HepG2 (cell line): ENCODE measurements at regions not wholly inside any gene's neighbourhood (a gene's known extent, or its start where the extent isn't known, plus 50 kb on each side); places are given as distances from the start of the nearest gene placed in this dataset.

ENCODE experiments used
- ATAD3A ChIP-seq: sonication (generic); formaldehyde crosslinking; IDR thresholded peaks from 2 replicates; pipeline ENCODE4 v1.4.0; 2020; ENCODE audit warnings: missing genetic modification reagents
- HNRNPH1 ChIP-seq: fragments of 200-400 bp; formaldehyde crosslinking; optimal IDR thresholded peaks from 2 replicates; pipeline ENCODE3; 2017; ENCODE audit warnings: mild to moderate bottlenecking, low read depth, low read length
- KIAA2018 ChIP-seq: sonication (generic); formaldehyde crosslinking; IDR thresholded peaks from 2 replicates; pipeline ENCODE4 v1.5.0; 2020; ENCODE audit warnings: mild to moderate bottlenecking, missing genetic modification reagents, borderline replicate concordance
- MTA1 ChIP-seq: sonication (generic); formaldehyde crosslinking; IDR thresholded peaks from 2 replicates; pipeline ENCODE4 v1.4.0; 2020; ENCODE audit warnings: missing genetic modification reagents, mild to moderate bottlenecking, borderline replicate concordance
- PHB2 ChIP-seq: fragments of 450-650 bp; IDR thresholded peaks from 2 replicates; pipeline ENCODE4 v1.6.1; 2018; ENCODE audit not compliant: partially characterized antibody
- PITX1 ChIP-seq: sonication (generic); formaldehyde crosslinking; IDR thresholded peaks from 2 replicates; pipeline ENCODE4 v1.5.1; 2020; ENCODE audit warnings: mild to moderate bottlenecking, missing genetic modification reagents
- PLSCR1 ChIP-seq: sonication (generic); formaldehyde crosslinking; IDR thresholded peaks from 2 replicates; pipeline ENCODE4 v1.5.0; 2020; ENCODE audit warnings: missing genetic modification reagents, mild to moderate bottlenecking, borderline replicate concordance
- RARG ChIP-seq: sonication (generic); formaldehyde crosslinking; IDR thresholded peaks from 2 replicates; pipeline ENCODE4 v1.4.0; 2020; ENCODE audit warnings: low read depth, mild to moderate bottlenecking, missing genetic modification reagents
- SIN3B ChIP-seq: fragments of 150-350 bp; IDR thresholded peaks from 2 replicates; pipeline ENCODE4 v1.6.1; 2014; ENCODE audit warnings: low read length
- TAF15 ChIP-seq: fragments of 200-400 bp; formaldehyde crosslinking; IDR thresholded peaks from one replicate; pipeline ENCODE4 v1.6.1; 2018; ENCODE audit warnings: mild to moderate bottlenecking, low read depth, low read length; ENCODE audit not compliant: poor library complexity, severe bottlenecking
- ZBTB34 ChIP-seq: sonication (generic); formaldehyde crosslinking; IDR thresholded peaks from 2 replicates; pipeline ENCODE4 v1.8.0; 2022; ENCODE audit warnings: mild to moderate bottlenecking, missing genetic modification reagents
- ZFP62 ChIP-seq: sonication (generic); formaldehyde crosslinking; IDR thresholded peaks from 2 replicates; pipeline ENCODE4 v1.4.0; 2020; ENCODE audit warnings: missing genetic modification reagents
- ZMAT3 ChIP-seq: sonication (generic); formaldehyde crosslinking; conservative IDR thresholded peaks from 2 replicates; pipeline ENCODE4 v1.7.0; 2021; ENCODE audit warnings: missing genetic modification reagents
- ZNF256 ChIP-seq: sonication (generic); formaldehyde crosslinking; conservative IDR thresholded peaks from 2 replicates; pipeline ENCODE4 v1.4.0; 2020; ENCODE audit warnings: missing genetic modification reagents
- ZNF317 ChIP-seq: sonication (generic); formaldehyde crosslinking; IDR thresholded peaks from 2 replicates; pipeline ENCODE4 v1.5.0; 2020; ENCODE audit warnings: mild to moderate bottlenecking, missing genetic modification reagents
- ZNF367 ChIP-seq: sonication (generic); formaldehyde crosslinking; IDR thresholded peaks from 2 replicates; pipeline ENCODE4 v1.4.0; 2020; ENCODE audit warnings: missing genetic modification reagents, borderline replicate concordance
- ZNF446 ChIP-seq: sonication (generic); formaldehyde crosslinking; IDR thresholded peaks from 2 replicates; pipeline ENCODE4 v1.5.0; 2020; ENCODE audit warnings: mild to moderate bottlenecking, missing genetic modification reagents
- ZNF501 ChIP-seq: sonication (generic); formaldehyde crosslinking; IDR thresholded peaks from 2 replicates; pipeline ENCODE4 v1.5.1; 2020; ENCODE audit warnings: mild to moderate bottlenecking, moderate library complexity, missing genetic modification reagents
- ZNF556 ChIP-seq: sonication (generic); formaldehyde crosslinking; IDR thresholded peaks from 2 replicates; pipeline ENCODE4 v1.4.0; 2020; ENCODE audit warnings: mild to moderate bottlenecking, missing genetic modification reagents, borderline replicate concordance

GRCh38 chr16:86664522-86665318, 86.4 kb downstream of the FOXL1 start (continued):
- TF ChIP-seq ZBTB34 (CRISPR knock-in tag) = no peak
- TF ChIP-seq ZMAT3 (CRISPR knock-in tag) = no peak
- TF ChIP-seq ATAD3A (CRISPR knock-in tag) = no peak
- no peak for TF ChIP-seq PITX1 (CRISPR knock-in tag)
- no peak for TF ChIP-seq MTA1 (CRISPR knock-in tag)
- TF ChIP-seq ZNF256 (CRISPR knock-in tag) = no peak
- no peak for TF ChIP-seq PHB2
- TF ChIP-seq TAF15 = no peak
- no peak for TF ChIP-seq SIN3B
- no peak for TF ChIP-seq ZFP62 (CRISPR knock-in tag)
- TF ChIP-seq KIAA2018 (CRISPR knock-in tag) = no peak
- no peak for TF ChIP-seq PLSCR1 (CRISPR knock-in tag)
- TF ChIP-seq ZNF446 (CRISPR knock-in tag) = no peak
- no peak for TF ChIP-seq ZNF367
- no peak for TF ChIP-seq ZNF501 (CRISPR knock-in tag)
- TF ChIP-seq ZNF556 = no peak; the same call in 1 of the 2 replicates
- peak; percentile 37; the same call in 1 of the 2 replicates for TF ChIP-seq ZNF317 (CRISPR knock-in tag)
- no peak for TF ChIP-seq RARG (CRISPR knock-in tag)
- no peak for TF ChIP-seq HNRNPH1
